Ishikawa (cell line): ENCODE measurements at regions not wholly inside any gene's neighbourhood (a gene's known extent, or its start where the extent isn't known, plus 50 kb on each side); places are given as distances from the start of the nearest gene placed in this dataset.

Experiments
- CEBPB ChIP-seq: IDR thresholded peaks from 2 replicates; pipeline ENCODE4 v1.6.1; 2012
- CREB1 ChIP-seq: IDR thresholded peaks from 2 replicates; pipeline ENCODE4 v1.6.1; 2012; ENCODE audit warnings: low read depth
- EGR1 ChIP-seq: IDR thresholded peaks from 2 replicates; pipeline ENCODE4 v1.6.1; 2012
- EP300 ChIP-seq: IDR thresholded peaks from 2 replicates; pipeline ENCODE4 v1.6.1; 2012; ENCODE audit warnings: borderline replicate concordance
- FOXM1 ChIP-seq: IDR thresholded peaks from 2 replicates; pipeline ENCODE4 v1.6.1; 2012; ENCODE audit warnings: low read depth, borderline replicate concordance
- NFIC ChIP-seq: IDR thresholded peaks from 2 replicates; pipeline ENCODE4 v1.6.1; 2012
- RAD21 ChIP-seq: IDR thresholded peaks from 2 replicates; pipeline ENCODE4 v1.6.1; 2012; ENCODE audit warnings: low read depth
- TAF1 ChIP-seq: IDR thresholded peaks from 2 replicates; pipeline ENCODE4 v1.6.1; 2012; ENCODE audit warnings: low read depth, mild to moderate bottlenecking
- TCF12 ChIP-seq: IDR thresholded peaks from 2 replicates; pipeline ENCODE4 v1.6.1; 2012; ENCODE audit warnings: low read depth
- TEAD4 ChIP-seq: IDR thresholded peaks from 2 replicates; pipeline ENCODE4 v1.6.1; 2012
- YY1 ChIP-seq: IDR thresholded peaks from 2 replicates; pipeline ENCODE4 v1.6.1; 2012; ENCODE audit warnings: low read depth
- ZBTB7A ChIP-seq: IDR thresholded peaks from 2 replicates; pipeline ENCODE4 v1.6.1; 2012; ENCODE audit warnings: low read depth
- TF ChIP-seq, protein P1 (sequence below): IDR thresholded peaks from 2 replicates; pipeline ENCODE4 v1.6.1; 2012; ENCODE audit warnings: low read depth, mild to moderate bottlenecking
- TF ChIP-seq, protein P2 (sequence below): IDR thresholded peaks from 2 replicates; pipeline ENCODE4 v1.6.1; 2012
- TF ChIP-seq, protein P3 (sequence below): IDR thresholded peaks from 2 replicates; pipeline ENCODE4 v1.6.1; 2012

DNA sequence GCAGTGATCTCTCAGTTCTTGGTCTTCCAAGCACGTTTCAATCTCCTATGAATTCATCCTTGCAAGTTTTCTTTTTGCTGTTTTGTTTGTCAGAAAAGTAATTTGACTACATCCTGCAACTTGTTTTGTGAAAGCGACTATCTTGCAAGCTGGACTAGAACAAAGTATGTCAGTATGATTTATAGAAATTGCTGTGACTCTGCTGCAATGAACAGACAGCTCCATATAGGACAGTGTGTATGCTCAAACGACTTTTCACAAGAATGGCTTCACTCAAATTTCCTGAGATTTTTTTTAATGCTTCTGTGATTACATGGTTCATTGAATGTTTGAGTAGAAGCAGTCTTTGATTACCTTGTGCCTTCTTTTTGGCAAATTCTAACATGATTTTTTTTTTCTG is 123.5 kb upstream of the TRHDE start:
- TF ChIP-seq EP300 (no peak), CEBPB (no peak), YY1 (no peak), NFIC (no peak), TEAD4 (no peak)
- TF ChIP-seq, protein P1, sequence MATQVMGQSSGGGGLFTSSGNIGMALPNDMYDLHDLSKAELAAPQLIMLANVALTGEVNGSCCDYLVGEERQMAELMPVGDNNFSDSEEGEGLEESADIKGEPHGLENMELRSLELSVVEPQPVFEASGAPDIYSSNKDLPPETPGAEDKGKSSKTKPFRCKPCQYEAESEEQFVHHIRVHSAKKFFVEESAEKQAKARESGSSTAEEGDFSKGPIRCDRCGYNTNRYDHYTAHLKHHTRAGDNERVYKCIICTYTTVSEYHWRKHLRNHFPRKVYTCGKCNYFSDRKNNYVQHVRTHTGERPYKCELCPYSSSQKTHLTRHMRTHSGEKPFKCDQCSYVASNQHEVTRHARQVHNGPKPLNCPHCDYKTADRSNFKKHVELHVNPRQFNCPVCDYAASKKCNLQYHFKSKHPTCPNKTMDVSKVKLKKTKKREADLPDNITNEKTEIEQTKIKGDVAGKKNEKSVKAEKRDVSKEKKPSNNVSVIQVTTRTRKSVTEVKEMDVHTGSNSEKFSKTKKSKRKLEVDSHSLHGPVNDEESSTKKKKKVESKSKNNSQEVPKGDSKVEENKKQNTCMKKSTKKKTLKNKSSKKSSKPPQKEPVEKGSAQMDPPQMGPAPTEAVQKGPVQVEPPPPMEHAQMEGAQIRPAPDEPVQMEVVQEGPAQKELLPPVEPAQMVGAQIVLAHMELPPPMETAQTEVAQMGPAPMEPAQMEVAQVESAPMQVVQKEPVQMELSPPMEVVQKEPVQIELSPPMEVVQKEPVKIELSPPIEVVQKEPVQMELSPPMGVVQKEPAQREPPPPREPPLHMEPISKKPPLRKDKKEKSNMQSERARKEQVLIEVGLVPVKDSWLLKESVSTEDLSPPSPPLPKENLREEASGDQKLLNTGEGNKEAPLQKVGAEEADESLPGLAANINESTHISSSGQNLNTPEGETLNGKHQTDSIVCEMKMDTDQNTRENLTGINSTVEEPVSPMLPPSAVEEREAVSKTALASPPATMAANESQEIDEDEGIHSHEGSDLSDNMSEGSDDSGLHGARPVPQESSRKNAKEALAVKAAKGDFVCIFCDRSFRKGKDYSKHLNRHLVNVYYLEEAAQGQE = no peak

DNA sequence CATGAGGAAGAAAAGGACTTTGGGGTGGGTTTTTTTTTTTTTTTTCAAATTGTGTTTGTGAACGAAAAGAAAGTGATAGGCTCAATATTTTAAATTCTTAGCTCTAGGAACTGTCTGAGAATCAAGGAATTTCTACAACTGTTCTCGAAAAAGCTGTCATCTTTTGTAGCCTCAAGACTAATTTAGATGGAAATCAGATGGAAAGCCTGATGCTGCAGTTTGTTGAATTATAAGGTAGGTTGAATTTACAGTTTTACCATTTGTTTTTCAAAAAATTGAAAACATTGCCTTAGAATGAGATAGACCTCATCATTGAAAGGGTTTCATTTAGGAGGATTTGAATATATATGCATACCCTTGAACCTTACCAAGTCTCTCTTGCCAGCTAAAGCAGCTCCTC is 109.3 kb upstream of the TRHDE start:
- TF ChIP-seq CEBPB (no peak), NFIC (no peak), EGR1 (no peak), TCF12 (no peak), RAD21 (no peak), EP300 (no peak), CREB1 (no peak), ZBTB7A (no peak)
- TF ChIP-seq, protein P2, sequence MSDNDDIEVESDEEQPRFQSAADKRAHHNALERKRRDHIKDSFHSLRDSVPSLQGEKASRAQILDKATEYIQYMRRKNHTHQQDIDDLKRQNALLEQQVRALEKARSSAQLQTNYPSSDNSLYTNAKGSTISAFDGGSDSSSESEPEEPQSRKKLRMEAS = no peak

DNA sequence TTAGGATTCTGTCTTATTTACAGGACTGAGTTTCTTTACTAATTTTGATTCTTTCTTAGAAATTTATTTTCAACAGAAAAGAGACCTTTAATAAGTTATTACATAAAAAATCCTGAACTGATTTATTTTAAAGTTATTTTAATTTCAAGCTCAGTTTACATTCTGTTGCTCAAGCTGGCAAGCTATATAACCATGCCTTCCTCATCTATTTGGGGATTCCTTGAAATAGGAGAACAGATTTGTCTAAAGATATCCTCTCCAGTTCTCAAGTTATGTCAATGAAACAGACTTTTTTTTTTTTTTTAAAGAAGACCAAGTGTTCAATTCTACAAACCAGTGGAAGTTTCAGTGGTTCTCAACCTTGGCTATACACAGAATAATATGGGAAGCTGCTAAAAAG is 103.3 kb upstream of the TRHDE start:
- TF ChIP-seq, protein P3, sequence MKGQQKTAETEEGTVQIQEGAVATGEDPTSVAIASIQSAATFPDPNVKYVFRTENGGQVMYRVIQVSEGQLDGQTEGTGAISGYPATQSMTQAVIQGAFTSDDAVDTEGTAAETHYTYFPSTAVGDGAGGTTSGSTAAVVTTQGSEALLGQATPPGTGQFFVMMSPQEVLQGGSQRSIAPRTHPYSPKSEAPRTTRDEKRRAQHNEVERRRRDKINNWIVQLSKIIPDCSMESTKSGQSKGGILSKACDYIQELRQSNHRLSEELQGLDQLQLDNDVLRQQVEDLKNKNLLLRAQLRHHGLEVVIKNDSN = no peak
- TF ChIP-seq, protein P2 = no peak
- no peak for TF ChIP-seq CEBPB
- no peak for TF ChIP-seq CREB1
- TF ChIP-seq TCF12 = no peak
- TF ChIP-seq RAD21 = no peak
- no peak for TF ChIP-seq TAF1
- TF ChIP-seq EP300 = no peak
- no peak for TF ChIP-seq TEAD4
- TF ChIP-seq FOXM1 = no peak
- TF ChIP-seq, protein P1 = no peak
- no peak for TF ChIP-seq NFIC
- TF ChIP-seq YY1 = no peak
- TF ChIP-seq EGR1 = no peak

DNA sequence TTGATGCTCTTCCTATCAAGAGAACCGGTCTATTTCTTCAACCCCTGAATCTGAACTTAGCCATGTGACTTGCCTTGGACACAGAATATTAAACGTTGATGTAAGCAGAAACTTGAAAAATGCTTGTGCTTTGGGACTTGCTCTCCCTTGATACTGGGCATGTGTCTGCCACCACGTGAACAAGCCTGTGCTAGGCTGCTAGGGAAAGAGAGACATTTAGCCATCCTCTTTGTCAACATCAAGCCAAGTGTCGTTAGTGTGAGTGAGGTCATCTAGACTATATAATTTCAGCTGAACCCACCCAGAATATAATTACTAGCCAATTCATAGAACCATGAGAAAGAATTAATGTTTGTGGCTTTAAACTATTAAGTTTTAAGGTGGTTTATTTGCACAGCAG is 98.2 kb upstream of the TRHDE start:
- TF ChIP-seq YY1 (no peak), TCF12 (no peak), TEAD4 (no peak), NFIC (no peak), RAD21 (no peak), ZBTB7A (no peak)
- TF ChIP-seq, protein P3 = no peak
- TF ChIP-seq, protein P1 = no peak

DNA sequence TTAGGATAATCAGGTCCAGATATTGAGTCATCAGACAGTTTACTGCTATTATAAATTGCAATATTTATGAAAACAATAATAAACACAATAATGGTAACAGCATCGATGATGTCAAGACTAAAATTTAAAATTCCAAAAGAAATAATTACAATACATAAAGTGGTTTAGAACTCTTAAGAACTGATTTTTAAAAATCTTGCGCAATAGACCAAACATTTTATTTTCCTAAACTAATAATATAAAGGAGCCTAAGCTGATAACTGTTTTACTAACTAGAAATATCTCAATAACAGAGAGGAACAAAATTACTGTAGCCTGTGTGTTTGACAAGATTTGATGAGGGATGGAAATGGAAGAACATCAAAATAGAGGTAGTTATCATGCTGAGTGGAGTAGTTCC is 93.9 kb upstream of the TRHDE start:
- TF ChIP-seq FOXM1 (no peak), CEBPB (peak; percentile 85)

DNA sequence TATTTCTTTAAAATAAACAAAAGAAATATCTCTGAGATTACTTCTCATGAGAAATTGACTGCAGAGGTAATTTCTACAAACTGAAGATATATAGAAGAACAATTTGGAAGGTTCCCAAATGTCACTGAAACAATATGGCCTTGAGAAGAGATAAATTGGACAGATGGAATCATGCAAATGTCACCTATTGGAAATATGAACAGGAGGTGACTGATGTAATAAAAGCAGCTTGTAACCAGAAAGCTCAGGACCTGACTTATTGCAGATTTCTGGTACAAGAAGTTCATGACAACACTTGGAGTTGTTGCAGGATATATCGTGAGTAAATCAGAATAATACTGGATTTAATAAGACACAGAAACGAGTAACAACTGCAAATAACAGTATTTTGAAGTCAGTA is 93.3 kb upstream of the TRHDE start:
- TF ChIP-seq EP300 (no peak), EGR1 (no peak), TAF1 (no peak), ZBTB7A (no peak), NFIC (no peak), CREB1 (no peak), FOXM1 (no peak), CEBPB (no peak), TCF12 (no peak), TEAD4 (no peak), RAD21 (no peak), YY1 (no peak)
- TF ChIP-seq, protein P1 = no peak
- TF ChIP-seq, protein P2 = no peak
- TF ChIP-seq, protein P3 = no peak
